ENCODE measurements at regions not wholly inside any gene's neighbourhood (a gene's known extent, or its start where the extent isn't known, plus 50 kb on each side); places are given as distances from the start of the nearest gene placed in this dataset.

DNA sequence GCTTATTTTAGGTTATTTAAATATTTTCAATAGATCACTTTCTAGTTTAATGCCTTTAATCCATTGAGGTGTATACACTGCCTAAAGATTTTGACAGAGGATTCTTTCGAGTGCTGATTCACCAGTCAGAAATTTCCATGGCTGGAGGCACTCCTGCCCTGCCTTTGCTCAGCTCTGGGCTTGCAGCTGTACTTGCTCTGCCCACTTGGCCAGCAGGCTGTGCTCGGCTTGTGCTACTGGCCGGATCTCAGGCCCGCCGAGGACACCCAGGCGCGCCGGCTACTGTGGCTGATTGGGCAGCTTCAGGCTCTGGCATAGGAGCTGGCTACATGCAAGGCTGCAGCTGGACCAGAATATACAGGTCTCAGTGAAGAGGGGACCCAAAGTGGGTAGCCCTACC lies 675.1 kb upstream of the MMS22L start:
- TF ChIP-seq, protein P1, sequence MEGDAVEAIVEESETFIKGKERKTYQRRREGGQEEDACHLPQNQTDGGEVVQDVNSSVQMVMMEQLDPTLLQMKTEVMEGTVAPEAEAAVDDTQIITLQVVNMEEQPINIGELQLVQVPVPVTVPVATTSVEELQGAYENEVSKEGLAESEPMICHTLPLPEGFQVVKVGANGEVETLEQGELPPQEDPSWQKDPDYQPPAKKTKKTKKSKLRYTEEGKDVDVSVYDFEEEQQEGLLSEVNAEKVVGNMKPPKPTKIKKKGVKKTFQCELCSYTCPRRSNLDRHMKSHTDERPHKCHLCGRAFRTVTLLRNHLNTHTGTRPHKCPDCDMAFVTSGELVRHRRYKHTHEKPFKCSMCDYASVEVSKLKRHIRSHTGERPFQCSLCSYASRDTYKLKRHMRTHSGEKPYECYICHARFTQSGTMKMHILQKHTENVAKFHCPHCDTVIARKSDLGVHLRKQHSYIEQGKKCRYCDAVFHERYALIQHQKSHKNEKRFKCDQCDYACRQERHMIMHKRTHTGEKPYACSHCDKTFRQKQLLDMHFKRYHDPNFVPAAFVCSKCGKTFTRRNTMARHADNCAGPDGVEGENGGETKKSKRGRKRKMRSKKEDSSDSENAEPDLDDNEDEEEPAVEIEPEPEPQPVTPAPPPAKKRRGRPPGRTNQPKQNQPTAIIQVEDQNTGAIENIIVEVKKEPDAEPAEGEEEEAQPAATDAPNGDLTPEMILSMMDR (IDR thresholded peaks at IDR 0.05; ENCODE audit: insufficient read depth, low read length, poor library complexity, severe bottlenecking), result no peak
- TF ChIP-seq EZH2phosphoT487 (conservative IDR thresholded peaks at IDR 0.05; ENCODE audit: low read length), result no peak
